Suprapubic skin (tissue), 4 donors: ENCODE measurements at regions not wholly inside any gene's neighbourhood (a gene's known extent, or its start where the extent isn't known, plus 50 kb on each side); places are given as distances from the start of the nearest gene placed in this dataset.

Source experiments
- DNase-seq, 2 donors: peaks; one replicate each; pipeline ENCODE4 v3.0.0-alpha.2; 2019; ENCODE audit warnings: low spot score in 2 of 2
- H3K27ac ChIP-seq: fragments of 200-600 bp; sonication (generic); one replicate; pipeline ENCODE4 v1.5.1; 2019
- H3K27me3 ChIP-seq: fragments of 200-600 bp; sonication (generic); one replicate; pipeline ENCODE4 v1.5.1; 2019
- H3K36me3 ChIP-seq: fragments of 200-600 bp; sonication (generic); one replicate; pipeline ENCODE4 v1.5.1; 2019
- H3K4me1 ChIP-seq: fragments of 200-600 bp; sonication (generic); one replicate; pipeline ENCODE4 v1.5.1; 2019
- H3K4me3 ChIP-seq: fragments of 200-600 bp; sonication (generic); one replicate; pipeline ENCODE4 v1.5.1; 2019; ENCODE audit warnings: mild to moderate bottlenecking
- H3K9me3 ChIP-seq: fragments of 200-600 bp; sonication (generic); one replicate; pipeline ENCODE4 v1.5.1; 2019
- EP300 ChIP-seq: sonication (generic); formaldehyde crosslinking; IDR thresholded peaks from one replicate; pipeline ENCODE4 v1.6.1; 2017; ENCODE audit warnings: antibody characterized with exemption
- POLR2A ChIP-seq, 2 donors: fragments of 450-650 bp; IDR thresholded peaks; one replicate each; pipeline ENCODE4 v1.6.1; 2017; ENCODE audit warnings: antibody characterized with exemption in 2 of 2, mild to moderate bottlenecking in 2 of 2, moderate library complexity in 2 of 2
- POLR2AphosphoS5 ChIP-seq, 3 donors: sonication (generic); formaldehyde crosslinking; IDR thresholded peaks; one replicate each; pipeline ENCODE4 v1.6.1; 2017; ENCODE audit warnings: antibody characterized with exemption in 3 of 3
- WGBS: methylation state at CpG from one replicate; pipeline ENCODE4 v1.1.5; 2018; 5-methylcytosine and 5-hydroxymethylcytosine counted together
- TF ChIP-seq, protein P1 (sequence below), 2 donors: fragments of 200-600 bp in 1 of 2; fragments of 450-650 bp in 1 of 2; sonication (generic) in 1 of 2; IDR thresholded peaks; one replicate each; pipeline ENCODE4 v1.5.1; 2016 to 2019; ENCODE audit warnings: antibody characterized with exemption in 2 of 2, mild to moderate bottlenecking in 1 of 2, moderate library complexity in 1 of 2

DNA sequence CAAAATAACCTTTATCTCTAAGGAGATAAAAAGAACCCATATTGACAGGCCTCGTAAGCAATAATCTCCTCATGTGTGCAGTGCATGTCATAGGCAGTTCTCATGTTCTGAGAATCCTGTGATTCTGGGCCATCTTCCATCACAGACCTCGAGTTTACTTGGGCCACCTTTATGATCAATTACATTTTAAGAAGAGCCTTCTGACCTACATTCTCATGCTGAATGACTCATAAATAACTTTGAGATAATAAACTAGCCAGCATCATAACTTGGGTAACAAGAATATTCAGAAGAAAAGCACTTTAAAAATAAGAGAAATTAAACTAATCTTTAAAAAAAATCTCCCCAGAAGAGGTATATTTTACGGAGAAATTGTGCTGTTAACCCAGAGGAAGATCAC lies 310.7 kb upstream of the ZNF717 start:
- Histone ChIP-seq H3K27me3 (no peaks in the 10 kb centered on the region), H3K9me3 (no peaks in the 10 kb centered on the region), H3K27ac (no peak overlapping the region), H3K36me3 (no peaks in the 10 kb centered on the region), H3K4me3 (no peak overlapping the region), H3K4me1 (no peaks in the 10 kb centered on the region)
- DNase-seq = no peak
- WGBS = 59% methylated on average over 3 of the region's 3 CpGs
- TF ChIP-seq EP300 = no peak
- no peak for TF ChIP-seq POLR2AphosphoS5 (IDR thresholded peaks at IDR 0.05)
- TF ChIP-seq, protein P1, sequence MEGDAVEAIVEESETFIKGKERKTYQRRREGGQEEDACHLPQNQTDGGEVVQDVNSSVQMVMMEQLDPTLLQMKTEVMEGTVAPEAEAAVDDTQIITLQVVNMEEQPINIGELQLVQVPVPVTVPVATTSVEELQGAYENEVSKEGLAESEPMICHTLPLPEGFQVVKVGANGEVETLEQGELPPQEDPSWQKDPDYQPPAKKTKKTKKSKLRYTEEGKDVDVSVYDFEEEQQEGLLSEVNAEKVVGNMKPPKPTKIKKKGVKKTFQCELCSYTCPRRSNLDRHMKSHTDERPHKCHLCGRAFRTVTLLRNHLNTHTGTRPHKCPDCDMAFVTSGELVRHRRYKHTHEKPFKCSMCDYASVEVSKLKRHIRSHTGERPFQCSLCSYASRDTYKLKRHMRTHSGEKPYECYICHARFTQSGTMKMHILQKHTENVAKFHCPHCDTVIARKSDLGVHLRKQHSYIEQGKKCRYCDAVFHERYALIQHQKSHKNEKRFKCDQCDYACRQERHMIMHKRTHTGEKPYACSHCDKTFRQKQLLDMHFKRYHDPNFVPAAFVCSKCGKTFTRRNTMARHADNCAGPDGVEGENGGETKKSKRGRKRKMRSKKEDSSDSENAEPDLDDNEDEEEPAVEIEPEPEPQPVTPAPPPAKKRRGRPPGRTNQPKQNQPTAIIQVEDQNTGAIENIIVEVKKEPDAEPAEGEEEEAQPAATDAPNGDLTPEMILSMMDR (IDR thresholded peaks at IDR 0.05) = no peak
- no peak for TF ChIP-seq POLR2A (IDR thresholded peaks at IDR 0.05)

GRCh38 chr3:76096836-76097588 lies 311.7 kb upstream of the ZNF717 start:
- no peaks in the 10 kb centered on the region for H3K4me1 ChIP-seq
- H3K27ac ChIP-seq = no peak overlapping the region
- H3K27me3 ChIP-seq = no peaks in the 10 kb centered on the region
- no peaks in the 10 kb centered on the region for H3K36me3 ChIP-seq
- WGBS = 70% methylated on average over 7 of the region's 7 CpGs
- TF ChIP-seq POLR2A (IDR thresholded peaks at IDR 0.05) (no peak), POLR2AphosphoS5 (IDR thresholded peaks at IDR 0.05) (no peak), EP300 (no peak)
- TF ChIP-seq, protein P1 (IDR thresholded peaks at IDR 0.05) = no peak
- H3K9me3 ChIP-seq = no peaks in the 10 kb centered on the region
- DNase-seq = no peak
- no peak overlapping the region for H3K4me3 ChIP-seq

DNA sequence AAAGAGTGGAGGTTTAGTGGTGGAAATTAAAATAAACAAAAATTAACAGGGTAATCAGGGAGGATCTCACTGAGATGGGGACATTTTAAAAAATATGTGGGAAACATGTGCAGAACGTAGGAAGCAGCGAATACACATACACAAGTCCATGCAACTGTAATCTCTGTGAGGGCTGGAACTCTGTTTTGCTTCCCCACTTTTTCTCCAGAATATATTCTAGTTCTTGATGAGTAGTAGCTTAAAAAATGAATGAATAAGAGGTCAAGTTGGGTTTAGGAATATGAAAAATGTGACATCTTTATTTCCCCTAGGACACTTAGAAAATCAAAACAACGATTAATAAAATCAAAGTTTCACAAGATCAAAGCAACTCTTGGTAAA lies 312.2 kb upstream of the ZNF717 start:
- H3K36me3 ChIP-seq = no peaks in the 10 kb centered on the region
- H3K27ac ChIP-seq = no peak overlapping the region
- H3K27me3 ChIP-seq = no peaks in the 10 kb centered on the region
- no peaks in the 10 kb centered on the region for H3K4me1 ChIP-seq
- WGBS = 47% methylated on average over 3 of the region's 3 CpGs
- DNase-seq = no peak
- H3K4me3 ChIP-seq = no peak overlapping the region
- no peaks in the 10 kb centered on the region for H3K9me3 ChIP-seq
- TF ChIP-seq POLR2A (IDR thresholded peaks at IDR 0.05) (no peak), EP300 (no peak), POLR2AphosphoS5 (IDR thresholded peaks at IDR 0.05) (no peak)
- TF ChIP-seq, protein P1 (IDR thresholded peaks at IDR 0.05) = no peak

DNA sequence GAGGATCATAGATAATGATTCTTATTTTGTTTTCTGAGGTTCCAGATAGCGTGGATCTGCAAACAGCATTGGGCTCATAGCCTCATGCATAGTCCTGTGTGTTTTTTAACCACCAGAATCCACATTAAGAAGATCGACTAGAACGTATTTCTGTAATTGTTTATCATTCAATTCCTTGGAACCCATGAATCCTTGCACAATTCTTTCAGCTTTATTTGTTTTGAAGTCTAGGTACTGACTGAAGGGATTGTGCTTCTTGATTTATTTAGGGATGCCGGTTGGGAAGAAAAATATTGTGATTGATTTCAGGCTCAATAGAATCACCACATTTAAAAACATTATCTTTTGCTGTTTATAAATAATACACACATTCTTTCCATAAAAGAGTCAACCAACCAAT lies 314.6 kb upstream of the ZNF717 start:
- Histone ChIP-seq H3K4me3 (no peak overlapping the region), H3K36me3 (no peaks in the 10 kb centered on the region), H3K9me3 (no peaks in the 10 kb centered on the region), H3K27ac (no peak overlapping the region), H3K27me3 (no peaks in the 10 kb centered on the region), H3K4me1 (no peaks in the 10 kb centered on the region)
- TF ChIP-seq POLR2AphosphoS5 (IDR thresholded peaks at IDR 0.05) = no peak
- TF ChIP-seq, protein P1 (IDR thresholded peaks at IDR 0.05) = no peak
- no peak for TF ChIP-seq EP300
- no peak for TF ChIP-seq POLR2A (IDR thresholded peaks at IDR 0.05)
- DNase-seq = no peak
- WGBS = 74% methylated on average over 4 of the region's 4 CpGs

GRCh38 chr3:76107935-76108570 lies 322.7 kb upstream of the ZNF717 start:
- 3% methylated on average over 5 of the region's 5 CpGs for WGBS
- TF ChIP-seq POLR2AphosphoS5 (IDR thresholded peaks at IDR 0.05) = no peak
- TF ChIP-seq, protein P1 (IDR thresholded peaks at IDR 0.05) = peak in 1 of 2 donors; percentile 66
- no peak for DNase-seq
- H3K36me3 ChIP-seq = no peaks in the 10 kb centered on the region
- H3K27me3 ChIP-seq = no peaks in the 10 kb centered on the region
- no peak overlapping the region for H3K27ac ChIP-seq
- H3K4me3 ChIP-seq = no peak overlapping the region
- H3K4me1 ChIP-seq = no peaks in the 10 kb centered on the region
- H3K9me3 ChIP-seq = no peaks in the 10 kb centered on the region
